ENCODE measurements at regions not wholly inside any gene's neighbourhood (a gene's known extent, or its start where the extent isn't known, plus 50 kb on each side); places are given as distances from the start of the nearest gene placed in this dataset.

- TF ChIP-seq POLR2A (IDR thresholded peaks at IDR 0.05; ENCODE audit: low read length) (no peak), GATA1 (IDR thresholded peaks at IDR 0.05; ENCODE audit: low read depth, low read length) (no peak)
Measured at GRCh38 chr9:35548571-35548970, 56.5 kb upstream of the TESK1 start.

Measured in erythroblast (primary cell).